ENCODE measurements at regions not wholly inside any gene's neighbourhood (a gene's known extent, or its start where the extent isn't known, plus 50 kb on each side); places are given as distances from the start of the nearest gene placed in this dataset.

DNA sequence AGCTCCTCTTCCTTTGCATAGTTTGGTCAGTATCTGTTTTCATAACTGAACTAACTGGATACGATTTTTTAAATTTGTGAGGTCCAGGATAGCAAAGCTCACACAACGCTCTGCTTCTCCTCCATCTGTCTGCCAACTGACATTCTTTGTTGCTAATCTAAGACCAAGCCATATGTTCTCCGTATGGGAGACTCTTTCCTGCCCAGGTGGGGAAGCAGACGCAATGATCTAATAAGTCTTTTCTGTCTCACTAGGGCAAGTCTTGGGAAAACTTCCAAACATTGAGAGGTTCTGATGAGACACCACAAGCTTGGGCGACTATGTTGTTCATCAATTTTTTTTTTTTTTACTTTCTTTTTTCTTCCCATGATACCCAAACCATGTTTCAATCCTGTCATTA, 558.5 kb downstream of the EFNA5 start:
- Histone ChIP-seq H3K4me3 (ENCODE audit: low read depth in 2 of 2, low read length in 1 of 2) (no peak overlapping the region), H3F3A (replicated peaks; ENCODE audit: insufficient read depth) (no peaks in the 10 kb centered on the region), H3K9me2 (no peaks in the 10 kb centered on the region), H4K20me1 (ENCODE audit: insufficient read depth) (no peaks in the 10 kb centered on the region), H3K79me2 (ENCODE audit: insufficient read depth) (no peaks in the 10 kb centered on the region), H3K4me1 (ENCODE audit: control insufficient read depth in 1 of 2, insufficient read depth in 2 of 2, low read depth in 1 of 2, low read length in 1 of 2) (no peaks in the 10 kb centered on the region), H3K4me2 (no peak overlapping the region), H3K36me3 (replicated peaks in 1 of 2; ENCODE audit: control insufficient read depth in 1 of 2, insufficient read depth in 2 of 2, low read length in 1 of 2) (no peaks in the 10 kb centered on the region), H3K9me3 (0 out of 2 replicates have a peak, but pooled peaks cover 6% of the 10 kb centered on the region), H3K27me3 (ENCODE audit: insufficient read depth) (no peaks in the 10 kb centered on the region), H2AFZ (ENCODE audit: low read depth) (no peak overlapping the region), H3K27ac (ENCODE audit: low read depth in 2 of 2, low read length in 1 of 2) (no peak overlapping the region), H3K9ac (no peak overlapping the region)
- DNase-seq = no peak
- ChIA-PET CTCF (no interaction called here), POLR2A (no interaction called here)
- no peak for TF ChIP-seq FOXM1 (IDR thresholded peaks at IDR 0.05; ENCODE audit: low read depth)
- peak; percentile 91 for TF ChIP-seq TCF12 (IDR thresholded peaks at IDR 0.05)
- WGBS (ENCODE audit: low lambda C conversion rate) = 62% methylated on average over 5 of the region's 5 CpGs

DNA sequence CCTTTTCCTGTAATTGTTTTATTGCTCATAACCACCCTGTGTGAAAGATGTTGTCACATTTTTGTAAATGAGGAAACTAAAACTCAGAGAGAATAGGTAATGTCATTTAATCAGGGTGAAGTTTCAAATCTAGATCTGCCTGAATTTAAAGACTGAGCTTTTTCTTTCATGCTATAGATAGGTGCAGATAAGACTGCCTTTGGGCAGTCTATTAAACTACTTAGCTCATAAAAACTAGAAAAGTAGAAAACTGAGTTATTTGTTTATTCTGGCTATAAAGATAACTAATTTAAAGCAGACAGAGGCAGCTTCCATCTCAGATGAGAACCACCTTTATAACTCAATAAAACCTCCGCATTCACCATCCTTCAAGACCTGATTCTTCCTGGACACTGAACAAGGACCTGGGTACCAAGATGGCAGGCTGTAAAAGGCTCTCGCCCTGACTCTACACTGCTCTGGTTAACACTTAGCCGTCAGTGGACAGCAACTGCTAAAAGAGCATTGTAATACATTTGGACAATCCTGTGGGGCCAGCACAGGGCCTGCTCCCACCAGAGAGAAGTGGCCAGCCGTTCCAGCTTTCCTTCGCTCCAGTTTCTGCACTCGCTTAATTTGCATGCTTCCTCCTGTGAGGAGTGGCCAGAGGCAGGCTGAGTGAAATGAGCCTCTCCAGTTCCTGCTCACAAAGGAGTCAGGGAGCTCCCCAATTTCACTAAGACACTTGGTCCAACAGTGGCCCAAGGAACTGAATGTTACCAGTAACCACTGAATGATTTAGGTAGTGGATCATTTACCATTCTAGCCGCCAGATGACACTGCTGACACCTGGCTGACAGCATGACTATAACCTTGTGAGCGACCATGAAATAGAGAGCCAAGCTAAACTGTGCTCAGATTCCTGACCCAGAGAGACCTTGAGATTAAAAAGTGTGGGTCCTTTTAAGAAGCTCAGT, 566.4 kb downstream of the EFNA5 start:
- H3K36me3 ChIP-seq (replicated peaks in 1 of 2; ENCODE audit: control insufficient read depth in 1 of 2, insufficient read depth in 2 of 2, low read length in 1 of 2) = no peaks in the 10 kb centered on the region
- peaks cover 0 to 3% of the 10 kb centered on the region in 2 experiments; a peak in 2 of 4 replicates for H3K4me1 ChIP-seq (ENCODE audit: control insufficient read depth in 1 of 2, insufficient read depth in 2 of 2, low read depth in 1 of 2, low read length in 1 of 2)
- no peak for DNase-seq
- ChIA-PET CTCF (interaction anchor here (1.4 kb wide), 1 partner anchor 17 kb away, joined by 3 read pairs; no protein-coding TSS in a partner anchor), POLR2A (no interaction called here)
- TF ChIP-seq RAD21 (IDR thresholded peaks at IDR 0.05; ENCODE audit: low read length) (peak; percentile 23), RCOR1 (IDR thresholded peaks at IDR 0.05; ENCODE audit: low read length) (no peak)
- no peaks in the 10 kb centered on the region for H4K20me1 ChIP-seq (ENCODE audit: insufficient read depth)
- H3K9me3 ChIP-seq = no peaks in the 10 kb centered on the region
- 89% methylated on average over 8 of the region's 8 CpGs for WGBS (ENCODE audit: low lambda C conversion rate)
- H3F3A ChIP-seq (replicated peaks; ENCODE audit: insufficient read depth) = no peaks in the 10 kb centered on the region
- no peak overlapping the region for H3K9ac ChIP-seq
- no peak overlapping the region for H3K27ac ChIP-seq (ENCODE audit: low read depth in 2 of 2, low read length in 1 of 2)
- H2AFZ ChIP-seq (ENCODE audit: low read depth) = no peak overlapping the region
- H3K4me3 ChIP-seq (ENCODE audit: low read depth in 2 of 2, low read length in 1 of 2) = no peak overlapping the region
- H3K27me3 ChIP-seq (ENCODE audit: insufficient read depth) = no peaks in the 10 kb centered on the region
- H3K4me2 ChIP-seq = no peak overlapping the region
- no peaks in the 10 kb centered on the region for H3K9me2 ChIP-seq
- H3K79me2 ChIP-seq (ENCODE audit: insufficient read depth) = no peaks in the 10 kb centered on the region

DNA sequence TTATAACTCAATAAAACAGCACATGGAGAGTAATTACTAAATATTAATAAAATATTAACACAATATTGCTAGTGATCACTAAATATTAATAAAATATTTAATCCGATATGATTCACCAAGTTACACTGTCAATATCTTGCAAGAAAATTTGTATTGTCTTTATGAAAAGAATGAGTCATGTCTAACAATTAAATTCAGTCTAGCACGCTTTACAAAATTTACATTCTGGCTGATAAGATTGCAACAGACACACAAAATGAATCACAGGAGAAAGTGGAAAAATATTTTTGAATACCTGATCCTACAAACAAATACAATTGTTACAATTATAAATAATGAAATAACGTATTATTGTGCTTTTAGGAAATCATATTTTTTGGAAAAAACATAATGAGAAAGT, 567.2 kb downstream of the EFNA5 start:
- H3K36me3 ChIP-seq (replicated peaks in 1 of 2; ENCODE audit: control insufficient read depth in 1 of 2, insufficient read depth in 2 of 2, low read length in 1 of 2) = no peaks in the 10 kb centered on the region
- ChIA-PET POLR2A (no interaction called here), CTCF (no interaction called here)
- no peaks in the 10 kb centered on the region for H3K9me3 ChIP-seq
- 78% methylated on average over 3 of the region's 3 CpGs for WGBS (ENCODE audit: low lambda C conversion rate)
- no peak overlapping the region for H3K27ac ChIP-seq (ENCODE audit: low read depth in 2 of 2, low read length in 1 of 2)
- peaks cover 0 to 3% of the 10 kb centered on the region in 2 experiments; a peak in 2 of 4 replicates for H3K4me1 ChIP-seq (ENCODE audit: control insufficient read depth in 1 of 2, insufficient read depth in 2 of 2, low read depth in 1 of 2, low read length in 1 of 2)
- H3K79me2 ChIP-seq (ENCODE audit: insufficient read depth) = no peaks in the 10 kb centered on the region
- no peak overlapping the region for H3K4me2 ChIP-seq
- H2AFZ ChIP-seq (ENCODE audit: low read depth) = no peak overlapping the region
- H3K9ac ChIP-seq = no peak overlapping the region
- H3K27me3 ChIP-seq (ENCODE audit: insufficient read depth) = no peaks in the 10 kb centered on the region
- DNase-seq = no peak
- no peaks in the 10 kb centered on the region for H3F3A ChIP-seq (replicated peaks; ENCODE audit: insufficient read depth)
- no peaks in the 10 kb centered on the region for H4K20me1 ChIP-seq (ENCODE audit: insufficient read depth)
- no peak overlapping the region for H3K4me3 ChIP-seq (ENCODE audit: low read depth in 2 of 2, low read length in 1 of 2)
- H3K9me2 ChIP-seq = no peaks in the 10 kb centered on the region
- TF ChIP-seq TEAD4 (IDR thresholded peaks at IDR 0.05; ENCODE audit: borderline replicate concordance, insufficient read depth) = no peak
- no peak for TF ChIP-seq REST (IDR thresholded peaks at IDR 0.05; ENCODE audit: low read depth, low read length)
- TF ChIP-seq TAF1 (IDR thresholded peaks at IDR 0.05; ENCODE audit: borderline replicate concordance, low read depth, low read length) = no peak
- no peak for TF ChIP-seq NFIC (IDR thresholded peaks at IDR 0.05; ENCODE audit: borderline replicate concordance)
- no peak for TF ChIP-seq ELF1 (IDR thresholded peaks at IDR 0.05)
- no peak for TF ChIP-seq RCOR1 (IDR thresholded peaks at IDR 0.05; ENCODE audit: low read length)
- no peak for TF ChIP-seq FOXJ3 (CRISPR knock-in tag; IDR thresholded peaks at IDR 0.05)
- TF ChIP-seq RXRA (IDR thresholded peaks at IDR 0.05; ENCODE audit: borderline replicate concordance, low read depth) = no peak
- no peak for TF ChIP-seq GATA2 (CRISPR knock-in tag; IDR thresholded peaks at IDR 0.05)
- TF ChIP-seq NRF1 (IDR thresholded peaks at IDR 0.05; ENCODE audit: low read depth, low read length) = no peak
- no peak for TF ChIP-seq RAD21 (IDR thresholded peaks at IDR 0.05; ENCODE audit: low read length)
- TF ChIP-seq, protein P1, sequence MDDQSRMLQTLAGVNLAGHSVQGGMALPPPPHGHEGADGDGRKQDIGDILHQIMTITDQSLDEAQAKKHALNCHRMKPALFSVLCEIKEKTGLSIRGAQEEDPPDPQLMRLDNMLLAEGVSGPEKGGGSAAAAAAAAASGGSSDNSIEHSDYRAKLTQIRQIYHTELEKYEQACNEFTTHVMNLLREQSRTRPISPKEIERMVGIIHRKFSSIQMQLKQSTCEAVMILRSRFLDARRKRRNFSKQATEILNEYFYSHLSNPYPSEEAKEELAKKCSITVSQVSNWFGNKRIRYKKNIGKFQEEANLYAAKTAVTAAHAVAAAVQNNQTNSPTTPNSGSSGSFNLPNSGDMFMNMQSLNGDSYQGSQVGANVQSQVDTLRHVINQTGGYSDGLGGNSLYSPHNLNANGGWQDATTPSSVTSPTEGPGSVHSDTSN (IDR thresholded peaks at IDR 0.05) = no peak
- TF ChIP-seq POLR2AphosphoS5 (IDR thresholded peaks at IDR 0.05; ENCODE audit: low read depth, low read length) = no peak
- no peak for TF ChIP-seq USF1 (IDR thresholded peaks at IDR 0.05; ENCODE audit: borderline replicate concordance, low read depth)
- no peak for TF ChIP-seq EP300 (IDR thresholded peaks at IDR 0.05; ENCODE audit: borderline replicate concordance in 1 of 2, low read depth in 1 of 2, low read length in 1 of 2)
